SK-N-SH (cell line): ENCODE measurements at regions not wholly inside any gene's neighbourhood (a gene's known extent, or its start where the extent isn't known, plus 50 kb on each side); places are given as distances from the start of the nearest gene placed in this dataset.

ENCODE experiments used
- CTCF ChIP-seq: fragments of 200-600 bp; sonication (generic); IDR thresholded peaks from 2 replicates; pipeline ENCODE4 v1.6.1; 2017; ENCODE audit warnings: antibody characterized with exemption, mild to moderate bottlenecking, moderate library complexity
- EZH2phosphoT487 ChIP-seq: fragments of 200-600 bp; sonication (generic); IDR thresholded peaks from 2 replicates; pipeline ENCODE4 v1.6.1; 2017; ENCODE audit warnings: low read depth, mixed run types, mild to moderate bottlenecking, antibody characterized with exemption, moderate library complexity, borderline replicate concordance
- MAX ChIP-seq: IDR thresholded peaks from 2 replicates; pipeline ENCODE4 v1.4.0; 2012; ENCODE audit warnings: low read depth
- MXI1 ChIP-seq: IDR thresholded peaks from 2 replicates; pipeline ENCODE4 v1.6.1; 2012; ENCODE audit warnings: mild to moderate bottlenecking, low read depth, low read length, improper control_type of control experiment
- NFIC ChIP-seq: IDR thresholded peaks from 2 replicates; pipeline ENCODE4 v1.4.0; 2012; ENCODE audit warnings: borderline replicate concordance
- POLR2AphosphoS5 ChIP-seq: IDR thresholded peaks from 2 replicates; pipeline ENCODE4 v1.6.1; 2012; ENCODE audit warnings: low read depth, low read length
- RAD21 ChIP-seq: IDR thresholded peaks from 2 replicates; pipeline ENCODE4 v1.6.1; 2012; ENCODE audit warnings: mild to moderate bottlenecking, low read length
- SIN3A ChIP-seq: IDR thresholded peaks from 2 replicates; pipeline ENCODE4 v1.6.1; 2012; ENCODE audit warnings: low read depth, mild to moderate bottlenecking, low read length, moderate library complexity, borderline replicate concordance
- SMC3 ChIP-seq: IDR thresholded peaks from 2 replicates; pipeline ENCODE4 v1.6.1; 2012; ENCODE audit warnings: low read depth, low read length, improper control_type of control experiment
- TAF1 ChIP-seq: IDR thresholded peaks from 2 replicates; pipeline ENCODE4 v1.6.1; 2012; ENCODE audit warnings: low read depth, mild to moderate bottlenecking, low read length, moderate library complexity, borderline replicate concordance
- TEAD4 ChIP-seq: IDR thresholded peaks from 2 replicates; pipeline ENCODE4 v1.4.0; 2012; ENCODE audit warnings: mild to moderate bottlenecking, borderline replicate concordance; ENCODE audit not compliant: insufficient read depth
- USF2 ChIP-seq: fragments of 150-350 bp; IDR thresholded peaks from 2 replicates; pipeline ENCODE4 v1.6.1; 2017; ENCODE audit warnings: antibody characterized with exemption, low read length, low read depth, borderline replicate concordance
- YY1 ChIP-seq: IDR thresholded peaks from 2 replicates; pipeline ENCODE4 v1.4.0; 2012; ENCODE audit warnings: low read depth, mild to moderate bottlenecking
- ZBTB33 ChIP-seq: IDR thresholded peaks from 2 replicates; pipeline ENCODE4 v1.4.0; 2012; ENCODE audit warnings: low read depth, borderline replicate concordance

GRCh38 chr2:239495175-239495574 lies 94.4 kb upstream of the HDAC4 start:
- TF ChIP-seq POLR2AphosphoS5 (no peak), YY1 (no peak), CTCF (no peak), SIN3A (no peak), RAD21 (no peak), MXI1 (no peak), TAF1 (no peak), MAX (no peak), ZBTB33 (no peak), USF2 (no peak), SMC3 (no peak), NFIC (no peak), EZH2phosphoT487 (no peak), TEAD4 (no peak)
